Cardiac muscle cell (in vitro differentiated cells and primary cell): ENCODE measurements at regions not wholly inside any gene's neighbourhood (a gene's known extent, or its start where the extent isn't known, plus 50 kb on each side); places are given as distances from the start of the nearest gene placed in this dataset.

Source experiments
- DNase-seq, 2 donors: peaks; one replicate each; pipeline versions ENCODE4 v3.0.0 to v3.0.0-alpha.2; 2010 to 2017; ENCODE audit warnings: low read depth in 1 of 2, low spot score in 1 of 2
- H3K27ac ChIP-seq: fragments of 200-600 bp; sonication (generic); 2 replicates; pipeline ENCODE4 v1.5.1; 2016
- H3K27me3 ChIP-seq: fragments of 200-600 bp; sonication (generic); 2 replicates; pipeline ENCODE4 v1.6.0; 2016; ENCODE audit warnings: control low read depth
- H3K36me3 ChIP-seq: fragments of 200-600 bp; sonication (generic); 2 replicates; pipeline ENCODE4 v1.5.1; 2016; ENCODE audit warnings: control low read depth
- H3K4me1 ChIP-seq: fragments of 200-600 bp; sonication (generic); 2 replicates; pipeline ENCODE4 v1.8.1; 2017; ENCODE audit warnings: low read depth, mild to moderate bottlenecking, mixed run types
- H3K4me3 ChIP-seq: fragments of 200-600 bp; sonication (generic); 2 replicates; pipeline ENCODE4 v1.5.1; 2016; ENCODE audit warnings: mild to moderate bottlenecking
- H3K9me3 ChIP-seq: fragments of 200-600 bp; sonication (generic); 2 replicates; pipeline ENCODE4 v1.5.1; 2017; ENCODE audit warnings: low read depth, mild to moderate bottlenecking, control low read depth
- CTCF ChIP-seq: IDR thresholded peaks from 2 replicates; pipeline ENCODE4 v1.5.1; 2012; ENCODE audit warnings: low read depth, mild to moderate bottlenecking, low read length

GRCh38 chr22:25364736-25365241 is 145.3 kb downstream of the CRYBB2 start:
- Histone ChIP-seq H3K4me3 (no peak overlapping the region), H3K27me3 (no peaks in the 10 kb centered on the region), H3K4me1 (no peaks in the 10 kb centered on the region), H3K36me3 (no peaks in the 10 kb centered on the region), H3K9me3 (no peaks in the 10 kb centered on the region), H3K27ac (no peak overlapping the region)
- no peak for TF ChIP-seq CTCF
- no peak for DNase-seq

- TF ChIP-seq CTCF: no peak
- no peak for DNase-seq
- no peaks in the 10 kb centered on the region for H3K27me3 ChIP-seq
- H3K36me3 ChIP-seq: no peaks in the 10 kb centered on the region
- H3K4me3 ChIP-seq: no peak overlapping the region
- no peaks in the 10 kb centered on the region for H3K9me3 ChIP-seq
- H3K27ac ChIP-seq: no peak overlapping the region
- H3K4me1 ChIP-seq: no peaks in the 10 kb centered on the region
Measured at GRCh38 chr22:25365491-25366261, 146.2 kb downstream of the CRYBB2 start.

- no peaks in the 10 kb centered on the region for H3K9me3 ChIP-seq
- no peak for DNase-seq
- no peaks in the 10 kb centered on the region for H3K36me3 ChIP-seq
- H3K4me1 ChIP-seq: no peaks in the 10 kb centered on the region
- H3K27me3 ChIP-seq: no peaks in the 10 kb centered on the region
- no peak overlapping the region for H3K27ac ChIP-seq
- TF ChIP-seq CTCF: no peak
- no peak overlapping the region for H3K4me3 ChIP-seq
Measured at GRCh38 chr22:25366408-25366807, 147.0 kb downstream of the CRYBB2 start.

GRCh38 chr22:25366876-25367466 is 147.5 kb downstream of the CRYBB2 start:
- H3K9me3 ChIP-seq: no peaks in the 10 kb centered on the region
- DNase-seq: no peak
- no peaks in the 10 kb centered on the region for H3K4me1 ChIP-seq
- H3K27me3 ChIP-seq: no peaks in the 10 kb centered on the region
- H3K27ac ChIP-seq: no peak overlapping the region
- TF ChIP-seq CTCF: no peak
- no peak overlapping the region for H3K4me3 ChIP-seq
- H3K36me3 ChIP-seq: no peaks in the 10 kb centered on the region

GRCh38 chr22:25367756-25368155 is 148.3 kb downstream of the CRYBB2 start:
- no peaks in the 10 kb centered on the region for H3K36me3 ChIP-seq
- no peak for TF ChIP-seq CTCF
- no peaks in the 10 kb centered on the region for H3K4me1 ChIP-seq
- H3K9me3 ChIP-seq: no peaks in the 10 kb centered on the region
- H3K27ac ChIP-seq: no peak overlapping the region
- no peaks in the 10 kb centered on the region for H3K27me3 ChIP-seq
- no peak for DNase-seq
- no peak overlapping the region for H3K4me3 ChIP-seq
